PC-3 (cell line): ENCODE measurements at regions not wholly inside any gene's neighbourhood (a gene's known extent, or its start where the extent isn't known, plus 50 kb on each side); places are given as distances from the start of the nearest gene placed in this dataset.

Source experiments
- ATAC-seq: fragments of 200-7000 bp; cut with Tn5 transposase; 2 replicates; pipeline ENCODE4 v1.9.1; 2020; ENCODE audit warnings: mild to moderate bottlenecking, moderate library complexity
- BruUV-seq: library from RNA; stranded (reverse); fragments of 400-500 nt; replicated peaks from 2 replicates; lab custom pipeline; 2021; lab: Mats Ljungman, UMichigan
- CTCF ChIA-PET: fragments of 300-600 bp; sonication (Branson Sonifier 250); formaldehyde crosslinking; loops from one replicate; lab custom pipeline; 2022; ENCODE audit warnings: antibody characterized with exemption; lab: Charles Lee
- POLR2A ChIA-PET: fragments of 300-600 bp; sonication (Branson Sonifier 250); formaldehyde crosslinking; loops from one replicate; lab custom pipeline; 2022; ENCODE audit warnings: antibody characterized with exemption; ENCODE audit not compliant: unreplicated experiment; lab: Charles Lee
- DNase-seq: peaks from one replicate; pipeline ENCODE4 v3.0.0-alpha.2; 2015
- H2AFZ ChIP-seq: fragments of 300-600 bp; sonication (generic); 2 replicates; pipeline ENCODE4 v1.6.0; 2016; ENCODE audit warnings: antibody characterized with exemption, low read length
- H3F3A ChIP-seq: fragments of 300-600 bp; sonication (generic); one replicate; pipeline ENCODE4 v1.6.0; 2017; ENCODE audit warnings: antibody characterized with exemption, low read length, control low read depth, mild to moderate bottlenecking; ENCODE audit not compliant: unreplicated experiment
- H3K27ac ChIP-seq: fragments of 300-600 bp; sonication (generic); 2 replicates; pipeline ENCODE4 v1.5.1; 2016; ENCODE audit warnings: mild to moderate bottlenecking, low read length
- H3K27me3 ChIP-seq: fragments of 300-600 bp; sonication (generic); 2 replicates; pipeline ENCODE4 v1.6.1; 2016; ENCODE audit warnings: low read length, mixed read lengths
- H3K36me3 ChIP-seq: fragments of 300-600 bp; sonication (generic); 2 replicates; pipeline ENCODE4 v1.6.1; 2016; ENCODE audit warnings: low read depth, mixed run types, low read length, mixed read lengths
- H3K4me1 ChIP-seq: fragments of 300-600 bp; sonication (generic); 2 replicates; pipeline ENCODE4 v1.5.1; 2016; ENCODE audit warnings: low read length; ENCODE audit not compliant: insufficient read depth
- H3K4me2 ChIP-seq: fragments of 300-600 bp; sonication (generic); 2 replicates; pipeline ENCODE4 v1.6.0; 2016; ENCODE audit warnings: low read length
- H3K4me3 ChIP-seq: fragments of 300-600 bp; sonication (generic); 2 replicates; pipeline ENCODE4 v1.5.1; 2016; ENCODE audit warnings: mild to moderate bottlenecking, low read length, mixed read lengths
- H3K79me2 ChIP-seq: fragments of 300-600 bp; sonication (generic); 2 replicates; pipeline ENCODE4 v1.6.1; 2017; ENCODE audit warnings: low read length, mixed read lengths
- H3K9ac ChIP-seq: fragments of 300-600 bp; sonication (generic); 2 replicates; pipeline ENCODE4 v1.6.0; 2016; ENCODE audit warnings: mild to moderate bottlenecking, low read length
- H3K9me2 ChIP-seq: fragments of 300-600 bp; sonication (generic); replicated peaks from 2 replicates; pipeline ENCODE4 v1.6.1; 2016; ENCODE audit warnings: mixed run types, low read length, mixed read lengths
- H3K9me3 ChIP-seq: fragments of 300-600 bp; sonication (generic); 2 replicates; pipeline ENCODE4 v1.6.1; 2016; ENCODE audit warnings: low read length, mixed read lengths
- H4K20me1 ChIP-seq: fragments of 300-600 bp; sonication (generic); 2 replicates; pipeline ENCODE4 v1.6.1; 2016; ENCODE audit warnings: low read length, mixed read lengths
- CTCF ChIP-seq: fragments of 300-600 bp; sonication (generic); conservative IDR thresholded peaks from 2 replicates; pipeline ENCODE4 v1.5.1; 2017; ENCODE audit warnings: antibody characterized with exemption, low read depth, mild to moderate bottlenecking, low read length
- EZH2 ChIP-seq: fragments of 300-600 bp; sonication (generic); IDR thresholded peaks from one replicate; pipeline ENCODE4 v1.6.1; 2017; ENCODE audit warnings: antibody characterized with exemption, mild to moderate bottlenecking, low read length; ENCODE audit not compliant: unreplicated experiment
- EZH2phosphoT487 ChIP-seq: fragments of 300-600 bp; sonication (generic); IDR thresholded peaks from 2 replicates; pipeline ENCODE4 v1.6.1; 2018; ENCODE audit warnings: mild to moderate bottlenecking, antibody characterized with exemption, low read length, borderline replicate concordance
- intact Hi-C: fragments of 100-400 bp; cut with micrococcal nuclease; formaldehyde crosslinking; loops from 2 replicates; pipeline ENCODE4 v1.9.0; 2023

GRCh38 chrX:45795546-45795945, 594.9 kb upstream of the DIPK2B start:
- no peak overlapping the region for H3K4me2 ChIP-seq
- H3K79me2 ChIP-seq = peaks cover 98% of the 10 kb centered on the region
- DNase-seq = no peak
- peaks cover 46% of the 10 kb centered on the region for H3K4me1 ChIP-seq
- H3K9me3 ChIP-seq = no peaks in the 10 kb centered on the region
- CTCF ChIA-PET = no interaction called here
- no peaks in the 10 kb centered on the region for H3K27me3 ChIP-seq
- no peaks in the 10 kb centered on the region for H3K9me2 ChIP-seq
- POLR2A ChIA-PET = no interaction called here
- no peak overlapping the region for H2AFZ ChIP-seq
- H3K4me3 ChIP-seq = no peak overlapping the region
- ATAC-seq = no peak
- no peaks in the 10 kb centered on the region for H4K20me1 ChIP-seq
- no peak overlapping the region for H3K9ac ChIP-seq
- BruUV-seq = no TSS peak
- intact Hi-C loops = no loop called here
- peaks cover 5% of the 10 kb centered on the region for H3F3A ChIP-seq
- peaks cover 57% of the 10 kb centered on the region for H3K36me3 ChIP-seq
- no peak for TF ChIP-seq EZH2
- no peak for TF ChIP-seq EZH2phosphoT487
- no peak for TF ChIP-seq CTCF
- H3K27ac ChIP-seq = no peak overlapping the region

GRCh38 chrX:45794995-45795337, 594.3 kb upstream of the DIPK2B start:
- peaks cover 98% of the 10 kb centered on the region for H3K79me2 ChIP-seq
- H3K4me3 ChIP-seq = no peak overlapping the region
- peaks cover 63% of the 10 kb centered on the region for H3K36me3 ChIP-seq
- CTCF ChIA-PET = interaction anchor here (0.7 kb wide), 1 partner anchor 949 kb away, joined by 6 read pairs; no protein-coding TSS in a partner anchor
- ATAC-seq = no peak
- intact Hi-C loops = no loop called here
- BruUV-seq = no TSS peak
- H3K9ac ChIP-seq = no peak overlapping the region
- H3K27ac ChIP-seq = peak overlapping the region; percentile 2; the same call in 1 of the 2 replicates
- H3K4me2 ChIP-seq = no peak overlapping the region
- TF ChIP-seq CTCF = no peak
- no peak for TF ChIP-seq EZH2
- no peak for TF ChIP-seq EZH2phosphoT487
- no peaks in the 10 kb centered on the region for H3K9me3 ChIP-seq
- no peaks in the 10 kb centered on the region for H3K9me2 ChIP-seq
- H3F3A ChIP-seq = peaks cover 5% of the 10 kb centered on the region
- H3K27me3 ChIP-seq = no peaks in the 10 kb centered on the region
- H4K20me1 ChIP-seq = no peaks in the 10 kb centered on the region
- H2AFZ ChIP-seq = no peak overlapping the region
- DNase-seq = no peak
- POLR2A ChIA-PET = no interaction called here
- peaks cover 45% of the 10 kb centered on the region for H3K4me1 ChIP-seq

- no peak overlapping the region for H3K4me2 ChIP-seq
- peaks cover 98% of the 10 kb centered on the region for H3K79me2 ChIP-seq
- H2AFZ ChIP-seq = no peak overlapping the region
- peaks cover 62% of the 10 kb centered on the region for H3K36me3 ChIP-seq
- H3K27me3 ChIP-seq = no peaks in the 10 kb centered on the region
- intact Hi-C loops = no loop called here
- H3K4me3 ChIP-seq = no peak overlapping the region
- H3F3A ChIP-seq = peaks cover 5% of the 10 kb centered on the region
- H3K9me3 ChIP-seq = no peaks in the 10 kb centered on the region
- DNase-seq (no peak), ATAC-seq (peak; percentile 46)
- no peak overlapping the region for H3K9ac ChIP-seq
- H3K27ac ChIP-seq = peak overlapping the region; percentile 2; the same call in 1 of the 2 replicates
- no peaks in the 10 kb centered on the region for H4K20me1 ChIP-seq
- H3K4me1 ChIP-seq = peaks cover 40% of the 10 kb centered on the region
- ChIA-PET CTCF (interaction anchor here (0.7 kb wide), 1 partner anchor 950 kb away, joined by 6 read pairs; no protein-coding TSS in a partner anchor), POLR2A (no interaction called here)
- TF ChIP-seq EZH2phosphoT487 = no peak
- no peak for TF ChIP-seq EZH2
- TF ChIP-seq CTCF = no peak
- no peaks in the 10 kb centered on the region for H3K9me2 ChIP-seq
- no TSS peak for BruUV-seq
Measured at GRCh38 chrX:45794323-45794994, 593.8 kb upstream of the DIPK2B start.
